ENCODE measurements at regions not wholly inside any gene's neighbourhood (a gene's known extent, or its start where the extent isn't known, plus 50 kb on each side); places are given as distances from the start of the nearest gene placed in this dataset.

DNA sequence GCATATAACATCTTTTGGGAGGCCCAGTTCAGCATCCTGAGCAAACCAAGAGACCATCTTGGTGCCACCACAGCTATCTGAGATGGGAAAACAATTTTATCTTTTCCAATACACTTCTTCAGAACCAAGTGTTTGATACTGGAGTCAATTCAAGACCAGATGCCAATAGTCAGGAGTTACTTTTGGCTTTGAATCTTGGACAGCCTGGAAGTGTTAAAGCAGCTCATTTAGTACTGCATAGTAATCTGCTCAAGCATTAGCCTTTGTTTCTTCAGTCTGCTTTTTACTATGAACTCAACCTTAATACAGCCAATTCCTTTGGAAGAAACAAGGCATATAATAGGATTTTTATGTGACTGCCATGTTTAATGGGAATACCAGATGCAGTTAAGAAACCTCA lies 81.9 kb upstream of the TSPAN8 start:
- Histone ChIP-seq H3K9me3 (no peaks in the 10 kb centered on the region), H3K4me1 (peaks cover 0 to 20% (median 2%) of the 10 kb centered on the region in 4 donors), H3K27me3 (no peaks in the 10 kb centered on the region), H3K36me3 (no peaks in the 10 kb centered on the region), H3K4me3 (no peak overlapping the region), H3K27ac (no peak overlapping the region)
- DNase-seq (ENCODE audit: low spot score in 2 of 2) = no peak
- TF ChIP-seq, protein P1, sequence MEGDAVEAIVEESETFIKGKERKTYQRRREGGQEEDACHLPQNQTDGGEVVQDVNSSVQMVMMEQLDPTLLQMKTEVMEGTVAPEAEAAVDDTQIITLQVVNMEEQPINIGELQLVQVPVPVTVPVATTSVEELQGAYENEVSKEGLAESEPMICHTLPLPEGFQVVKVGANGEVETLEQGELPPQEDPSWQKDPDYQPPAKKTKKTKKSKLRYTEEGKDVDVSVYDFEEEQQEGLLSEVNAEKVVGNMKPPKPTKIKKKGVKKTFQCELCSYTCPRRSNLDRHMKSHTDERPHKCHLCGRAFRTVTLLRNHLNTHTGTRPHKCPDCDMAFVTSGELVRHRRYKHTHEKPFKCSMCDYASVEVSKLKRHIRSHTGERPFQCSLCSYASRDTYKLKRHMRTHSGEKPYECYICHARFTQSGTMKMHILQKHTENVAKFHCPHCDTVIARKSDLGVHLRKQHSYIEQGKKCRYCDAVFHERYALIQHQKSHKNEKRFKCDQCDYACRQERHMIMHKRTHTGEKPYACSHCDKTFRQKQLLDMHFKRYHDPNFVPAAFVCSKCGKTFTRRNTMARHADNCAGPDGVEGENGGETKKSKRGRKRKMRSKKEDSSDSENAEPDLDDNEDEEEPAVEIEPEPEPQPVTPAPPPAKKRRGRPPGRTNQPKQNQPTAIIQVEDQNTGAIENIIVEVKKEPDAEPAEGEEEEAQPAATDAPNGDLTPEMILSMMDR (IDR thresholded peaks at IDR 0.05) = no peak
- TF ChIP-seq POLR2A (IDR thresholded peaks at IDR 0.05) (no peak), EP300 (IDR thresholded peaks at IDR 0.05) (no peak)

DNA sequence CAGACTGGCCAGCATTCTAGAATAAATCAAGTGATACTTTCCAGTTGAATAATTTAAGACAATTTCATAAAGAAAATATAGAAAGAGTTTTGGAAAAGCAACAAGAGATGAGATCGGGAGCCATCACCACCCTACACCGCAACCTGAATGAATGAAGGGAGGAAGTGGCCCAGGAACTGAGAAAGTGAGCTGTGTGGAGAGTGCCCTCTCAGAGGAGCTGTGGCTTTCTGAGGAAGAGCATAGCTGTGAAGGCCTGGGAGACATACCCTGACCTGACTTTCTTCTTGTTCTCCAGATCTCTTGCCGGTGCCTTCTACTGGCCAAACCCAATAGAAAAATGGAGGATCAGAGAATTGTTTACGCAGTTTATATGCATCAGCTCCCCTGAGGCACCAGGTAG lies 79.3 kb upstream of the TSPAN8 start:
- TF ChIP-seq POLR2A (IDR thresholded peaks at IDR 0.05) (no peak), EP300 (IDR thresholded peaks at IDR 0.05) (no peak)
- TF ChIP-seq, protein P1 (IDR thresholded peaks at IDR 0.05) = no peak
- no peak for DNase-seq (ENCODE audit: low spot score in 2 of 2)
- no peaks in the 10 kb centered on the region for H3K27me3 ChIP-seq
- no peak overlapping the region for H3K27ac ChIP-seq
- no peak overlapping the region for H3K4me3 ChIP-seq
- H3K36me3 ChIP-seq = no peaks in the 10 kb centered on the region
- peaks cover 0 to 3% (median 0%) of the 10 kb centered on the region in 4 donors for H3K4me1 ChIP-seq
- 95 to 96% methylated on average over 4 of the region's 4 CpGs for WGBS, 2 donors
- H3K9me3 ChIP-seq = no peaks in the 10 kb centered on the region

DNA sequence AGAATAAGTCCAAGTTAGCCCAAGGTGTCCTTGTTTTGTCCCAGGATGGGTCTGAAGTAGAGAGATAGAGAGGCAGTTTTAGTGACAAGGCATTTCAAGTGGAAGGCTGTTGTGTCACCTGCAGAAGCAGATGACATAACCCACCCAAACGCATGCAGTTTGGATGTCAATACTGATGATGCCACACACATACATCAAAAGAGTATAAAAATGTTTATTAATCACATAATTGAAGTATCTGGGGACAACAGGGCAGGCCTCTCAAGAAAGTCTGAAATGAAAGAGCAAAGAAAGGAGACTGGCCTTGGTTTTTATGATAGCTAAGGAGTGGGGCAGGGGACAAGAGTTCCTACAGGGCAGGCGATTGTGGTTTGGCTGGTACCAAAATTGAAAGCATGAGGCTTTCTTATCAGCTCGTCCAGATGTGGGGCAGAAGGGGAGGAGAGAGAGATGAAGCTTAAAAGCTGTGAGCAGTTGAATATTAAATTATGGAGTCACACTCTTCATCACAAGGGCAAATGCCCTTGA lies 78.4 kb upstream of the TSPAN8 start:
- no peak overlapping the region for H3K27ac ChIP-seq
- no peaks in the 10 kb centered on the region for H3K9me3 ChIP-seq
- TF ChIP-seq EP300 (IDR thresholded peaks at IDR 0.05) (no peak), POLR2A (IDR thresholded peaks at IDR 0.05) (no peak)
- TF ChIP-seq, protein P1 (IDR thresholded peaks at IDR 0.05) = no peak
- H3K36me3 ChIP-seq = no peaks in the 10 kb centered on the region
- no peaks in the 10 kb centered on the region for H3K27me3 ChIP-seq
- H3K4me3 ChIP-seq = no peak overlapping the region
- WGBS, 2 donors = 73 to 76% methylated on average over 3 of the region's 3 CpGs
- H3K4me1 ChIP-seq = no peaks in the 10 kb centered on the region
- no peak for DNase-seq (ENCODE audit: low spot score in 2 of 2)

DNA sequence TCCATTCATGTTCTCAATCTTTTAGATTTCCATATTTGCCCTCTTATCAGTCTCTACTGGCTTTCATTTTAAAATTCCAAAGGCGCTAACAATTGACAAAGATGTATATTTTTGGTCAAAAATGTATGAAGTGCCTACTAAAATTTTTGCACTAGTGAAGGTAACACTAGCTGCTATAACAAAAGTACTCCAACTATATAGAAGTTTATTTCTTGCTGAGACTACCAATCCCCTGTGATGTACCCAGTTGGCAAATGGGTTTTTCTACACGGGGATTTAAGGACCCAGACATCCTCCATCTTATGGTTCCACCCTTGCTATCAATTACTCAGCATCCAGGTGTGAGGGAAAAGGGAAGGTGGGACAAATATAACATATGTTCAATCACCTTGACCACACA lies 75.3 kb upstream of the TSPAN8 start:
- Histone ChIP-seq H3K27me3 (no peaks in the 10 kb centered on the region), H3K27ac (no peak overlapping the region), H3K4me1 (no peaks in the 10 kb centered on the region), H3K9me3 (no peaks in the 10 kb centered on the region), H3K36me3 (no peaks in the 10 kb centered on the region), H3K4me3 (no peak overlapping the region)
- DNase-seq (ENCODE audit: low spot score in 2 of 2) = no peak
- 87 to 92% methylated on average over 2 of the region's 2 CpGs for WGBS, 2 donors
- TF ChIP-seq, protein P1 (IDR thresholded peaks at IDR 0.05) = no peak
- TF ChIP-seq POLR2A (IDR thresholded peaks at IDR 0.05) (no peak), EP300 (IDR thresholded peaks at IDR 0.05) (no peak)

DNA sequence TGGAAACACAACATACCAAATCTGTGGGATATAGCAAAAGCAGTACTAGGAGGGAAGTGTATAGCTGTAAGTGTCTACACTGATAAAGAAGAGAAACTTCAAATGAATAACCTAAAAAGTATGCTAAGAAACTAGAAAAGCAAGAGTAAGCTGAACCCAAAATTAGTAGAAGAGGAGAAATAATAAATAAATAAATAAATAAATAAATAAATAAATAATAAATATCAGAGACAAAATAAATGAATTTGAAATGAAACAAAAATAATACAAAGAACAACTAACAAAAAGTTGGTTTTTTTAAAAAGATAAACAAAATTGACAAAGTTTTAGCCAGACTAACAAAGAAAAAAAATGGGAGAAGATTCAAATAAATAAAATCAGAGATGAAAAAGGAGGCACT lies 72.7 kb upstream of the TSPAN8 start:
- no peaks in the 10 kb centered on the region for H3K36me3 ChIP-seq
- no peaks in the 10 kb centered on the region for H3K4me1 ChIP-seq
- DNase-seq (ENCODE audit: low spot score in 2 of 2) = no peak
- no peaks in the 10 kb centered on the region for H3K27me3 ChIP-seq
- no peak overlapping the region for H3K27ac ChIP-seq
- TF ChIP-seq, protein P1 (IDR thresholded peaks at IDR 0.05) = no peak
- TF ChIP-seq POLR2A (IDR thresholded peaks at IDR 0.05) (no peak), EP300 (IDR thresholded peaks at IDR 0.05) (no peak)
- no peak overlapping the region for H3K4me3 ChIP-seq
- H3K9me3 ChIP-seq = no peaks in the 10 kb centered on the region
